Fibroblast of lung (primary cell): ENCODE measurements at regions not wholly inside any gene's neighbourhood (a gene's known extent, or its start where the extent isn't known, plus 50 kb on each side); places are given as distances from the start of the nearest gene placed in this dataset.

Experiments used
- DNase-seq, 2 donors: peaks; one replicate each; pipeline versions ENCODE4 v3.0.0 to v3.0.0-alpha.2; 2010; ENCODE audit warnings: low read depth in 2 of 2
- H2AFZ ChIP-seq: 2 replicates; pipeline ENCODE4 v1.5.1; 2012; ENCODE audit warnings: low read length, control low read depth, inconsistent platforms
- H3K27ac ChIP-seq: 2 replicates; pipeline ENCODE4 v1.5.1; 2011; ENCODE audit warnings: low read length, control low read depth; ENCODE audit not compliant: insufficient read depth
- H3K27me3 ChIP-seq: 2 replicates; pipeline ENCODE4 v1.5.1; 2011; ENCODE audit warnings: mild to moderate bottlenecking, low read length; ENCODE audit not compliant: control insufficient read depth, insufficient read depth
- H3K36me3 ChIP-seq: 2 replicates; pipeline ENCODE4 v1.5.1; 2011; ENCODE audit warnings: low read length; ENCODE audit not compliant: control insufficient read depth, insufficient read depth
- H3K4me1 ChIP-seq: 2 replicates; pipeline ENCODE4 v1.5.1; 2011; ENCODE audit warnings: low read length; ENCODE audit not compliant: control insufficient read depth, insufficient read depth; ENCODE audit errors: extremely low read depth
- H3K4me2 ChIP-seq: 2 replicates; pipeline ENCODE4 v1.5.1; 2011; ENCODE audit warnings: low read length, control low read depth; ENCODE audit not compliant: insufficient read depth; ENCODE audit errors: extremely low read depth
- H3K4me3 ChIP-seq, 4 experiments: fragments of 200-600 bp in 1 of 4; sonication (generic) in 1 of 4; replicated peaks in 1 of 4; 2 replicates each; pipeline ENCODE4 v1.5.1; 2011 to 2016; ENCODE audit warnings: low read length in 4 of 4, low read depth in 3 of 4, mild to moderate bottlenecking in 3 of 4, control low read depth in 2 of 4, inconsistent platforms in 1 of 4, mixed read lengths in 1 of 4; ENCODE audit not compliant: insufficient read depth in 1 of 4; ENCODE audit errors: control extremely low read depth in 1 of 4
- H3K79me2 ChIP-seq: 2 replicates; pipeline ENCODE4 v1.5.1; 2012; ENCODE audit warnings: mild to moderate bottlenecking, low read length, inconsistent platforms; ENCODE audit not compliant: control insufficient read depth, insufficient read depth
- H3K9ac ChIP-seq: 2 replicates; pipeline ENCODE4 v1.5.1; 2011; ENCODE audit warnings: mild to moderate bottlenecking, low read length, control low read depth; ENCODE audit not compliant: insufficient read depth
- H3K9me3 ChIP-seq: 2 replicates; pipeline ENCODE4 v1.5.1; 2012; ENCODE audit warnings: low read depth, low read length; ENCODE audit not compliant: control insufficient read depth, insufficient read depth
- H4K20me1 ChIP-seq: 2 replicates; pipeline ENCODE4 v1.5.1; 2011; ENCODE audit warnings: low read length; ENCODE audit not compliant: control insufficient read depth, insufficient read depth; ENCODE audit errors: extremely low read depth
- EZH2 ChIP-seq: IDR thresholded peaks from 2 replicates; pipeline ENCODE4 v1.5.1; 2012; ENCODE audit warnings: low read length, control low read depth, mild to moderate bottlenecking; ENCODE audit errors: missing control alignments
- TF ChIP-seq, protein P1 (sequence below), 2 donors: IDR thresholded peaks in 1 of 2; conservative IDR thresholded peaks in 1 of 2; 1 replicate in 1 of 2; 2 replicates in 1 of 2; pipeline ENCODE4 v1.5.1; 2011 to 2012; ENCODE audit warnings: low read length in 2 of 2, control low read depth in 1 of 2, inconsistent platforms in 1 of 2, low read depth in 1 of 2, mild to moderate bottlenecking in 1 of 2

- H3K9me3 ChIP-seq: no peaks in the 10 kb centered on the region
- no peak overlapping the region for H3K9ac ChIP-seq
- no peak overlapping the region for H3K4me3 ChIP-seq
- DNase-seq: peak; percentile 74 to 89
- H3K36me3 ChIP-seq: no peaks in the 10 kb centered on the region
- H3K27ac ChIP-seq: no peak overlapping the region
- H3K27me3 ChIP-seq: no peaks in the 10 kb centered on the region
- H2AFZ ChIP-seq: no peak overlapping the region
- H4K20me1 ChIP-seq: no peaks in the 10 kb centered on the region
- H3K4me1 ChIP-seq: peaks cover 2% of the 10 kb centered on the region
- H3K4me2 ChIP-seq: no peak overlapping the region
- TF ChIP-seq, protein P1, sequence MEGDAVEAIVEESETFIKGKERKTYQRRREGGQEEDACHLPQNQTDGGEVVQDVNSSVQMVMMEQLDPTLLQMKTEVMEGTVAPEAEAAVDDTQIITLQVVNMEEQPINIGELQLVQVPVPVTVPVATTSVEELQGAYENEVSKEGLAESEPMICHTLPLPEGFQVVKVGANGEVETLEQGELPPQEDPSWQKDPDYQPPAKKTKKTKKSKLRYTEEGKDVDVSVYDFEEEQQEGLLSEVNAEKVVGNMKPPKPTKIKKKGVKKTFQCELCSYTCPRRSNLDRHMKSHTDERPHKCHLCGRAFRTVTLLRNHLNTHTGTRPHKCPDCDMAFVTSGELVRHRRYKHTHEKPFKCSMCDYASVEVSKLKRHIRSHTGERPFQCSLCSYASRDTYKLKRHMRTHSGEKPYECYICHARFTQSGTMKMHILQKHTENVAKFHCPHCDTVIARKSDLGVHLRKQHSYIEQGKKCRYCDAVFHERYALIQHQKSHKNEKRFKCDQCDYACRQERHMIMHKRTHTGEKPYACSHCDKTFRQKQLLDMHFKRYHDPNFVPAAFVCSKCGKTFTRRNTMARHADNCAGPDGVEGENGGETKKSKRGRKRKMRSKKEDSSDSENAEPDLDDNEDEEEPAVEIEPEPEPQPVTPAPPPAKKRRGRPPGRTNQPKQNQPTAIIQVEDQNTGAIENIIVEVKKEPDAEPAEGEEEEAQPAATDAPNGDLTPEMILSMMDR (conservative IDR thresholded peaks at IDR 0.05 in 1 of 2, IDR thresholded peaks at IDR 0.05 in 1 of 2; ENCODE audit: low read depth in 1 of 2, low read length in 2 of 2): no peak
- TF ChIP-seq EZH2: no peak
- H3K79me2 ChIP-seq: no peaks in the 10 kb centered on the region
These were observed 223.6 kb upstream of the TBL1XR1 start for GRCh38 chr3:177420651-177421480.

GRCh38 chr3:177421481-177421785, 224.2 kb upstream of the TBL1XR1 start:
- no peaks in the 10 kb centered on the region for H3K79me2 ChIP-seq
- no peak for TF ChIP-seq EZH2
- TF ChIP-seq, protein P1 (conservative IDR thresholded peaks at IDR 0.05 in 1 of 2, IDR thresholded peaks at IDR 0.05 in 1 of 2; ENCODE audit: low read depth in 1 of 2, low read length in 2 of 2): no peak
- H4K20me1 ChIP-seq: no peaks in the 10 kb centered on the region
- no peak overlapping the region for H3K27ac ChIP-seq
- H3K27me3 ChIP-seq: no peaks in the 10 kb centered on the region
- no peaks in the 10 kb centered on the region for H3K36me3 ChIP-seq
- H3K9me3 ChIP-seq: no peaks in the 10 kb centered on the region
- no peak for DNase-seq
- no peak overlapping the region for H3K9ac ChIP-seq
- H3K4me2 ChIP-seq: no peak overlapping the region
- peaks cover 2% of the 10 kb centered on the region for H3K4me1 ChIP-seq
- no peak overlapping the region for H3K4me3 ChIP-seq
- no peak overlapping the region for H2AFZ ChIP-seq

GRCh38 chr3:177424521-177424920, 227.2 kb upstream of the TBL1XR1 start:
- no peaks in the 10 kb centered on the region for H3K79me2 ChIP-seq
- H3K36me3 ChIP-seq: no peaks in the 10 kb centered on the region
- H3K27ac ChIP-seq: no peak overlapping the region
- H3K4me1 ChIP-seq: peaks cover 2% of the 10 kb centered on the region
- H3K9me3 ChIP-seq: no peaks in the 10 kb centered on the region
- no peak overlapping the region for H3K4me2 ChIP-seq
- H3K4me3 ChIP-seq: no peak overlapping the region
- H4K20me1 ChIP-seq: no peaks in the 10 kb centered on the region
- no peaks in the 10 kb centered on the region for H3K27me3 ChIP-seq
- TF ChIP-seq EZH2: no peak
- TF ChIP-seq, protein P1 (conservative IDR thresholded peaks at IDR 0.05 in 1 of 2, IDR thresholded peaks at IDR 0.05 in 1 of 2; ENCODE audit: low read depth in 1 of 2, low read length in 2 of 2): no peak
- DNase-seq: no peak
- no peak overlapping the region for H3K9ac ChIP-seq
- no peak overlapping the region for H2AFZ ChIP-seq
